SK-N-SH treated with all-trans-retinoic acid at 6 μM for 48 hours (cell line): ENCODE measurements at regions not wholly inside any gene's neighbourhood (a gene's known extent, or its start where the extent isn't known, plus 50 kb on each side); places are given as distances from the start of the nearest gene placed in this dataset.

Experiments
- ATAC-seq: fragments of 200-7000 bp; cut with Tn5 transposase; 3 replicates; pipeline ENCODE4 v1.9.1; 2020; ENCODE audit warnings: mild to moderate bottlenecking, moderate library complexity
- ARNTL ChIP-seq: fragments of 450-650 bp; formaldehyde crosslinking; IDR thresholded peaks from 2 replicates; pipeline ENCODE4 v1.5.0; 2020; ENCODE audit warnings: low read depth, mild to moderate bottlenecking, moderate library complexity, borderline replicate concordance
- BACH2 ChIP-seq: fragments of 250-450 bp; sonication (Bioruptor Pico); IDR thresholded peaks from 2 replicates; pipeline ENCODE4 v1.9.0; 2021; ENCODE audit warnings: mild to moderate bottlenecking, borderline replicate concordance
- CREB5 ChIP-seq: fragments of 250-450 bp; sonication (Bioruptor Pico); IDR thresholded peaks from 2 replicates; pipeline ENCODE4 v1.5.1; 2020; ENCODE audit warnings: low read depth, mild to moderate bottlenecking, moderate library complexity
- CSDC2 ChIP-seq: fragments of 250-450 bp; sonication (Bioruptor Pico); IDR thresholded peaks from 2 replicates; pipeline ENCODE4 v1.5.0; 2020; ENCODE audit warnings: mild to moderate bottlenecking, moderate library complexity
- GLIS3 ChIP-seq: fragments of 250-450 bp; sonication (Bioruptor Pico); IDR thresholded peaks from 2 replicates; pipeline ENCODE4 v1.5.0; 2020; ENCODE audit warnings: mild to moderate bottlenecking, moderate library complexity
- OSR1 ChIP-seq: fragments of 250-450 bp; sonication (Bioruptor Pico); IDR thresholded peaks from 2 replicates; pipeline ENCODE4 v1.8.0; 2022; ENCODE audit warnings: moderate library complexity, mild to moderate bottlenecking, inconsistent platforms
- POU6F1 ChIP-seq: fragments of 250-450 bp; sonication (Bioruptor Pico); IDR thresholded peaks from 2 replicates; pipeline ENCODE4 v1.8.0; 2021; ENCODE audit warnings: low read depth, mild to moderate bottlenecking, moderate library complexity, borderline replicate concordance
- PPARA ChIP-seq: fragments of 250-450 bp; sonication (Bioruptor Pico); IDR thresholded peaks from 2 replicates; pipeline ENCODE4 v1.5.0; 2020; ENCODE audit warnings: mild to moderate bottlenecking, borderline replicate concordance
- SNAI2 ChIP-seq: fragments of 250-450 bp; sonication (Bioruptor Pico); IDR thresholded peaks from 2 replicates; pipeline ENCODE4 v1.5.0; 2020; ENCODE audit warnings: mild to moderate bottlenecking, moderate library complexity
- TCF4 ChIP-seq: fragments of 250-450 bp; sonication (Bioruptor Pico); IDR thresholded peaks from 2 replicates; pipeline ENCODE4 v1.8.0; 2021; ENCODE audit warnings: mild to moderate bottlenecking, moderate library complexity, borderline replicate concordance
- TOX ChIP-seq: fragments of 250-450 bp; sonication (Bioruptor Pico); IDR thresholded peaks from 2 replicates; pipeline ENCODE4 v1.8.0; 2021; ENCODE audit warnings: mild to moderate bottlenecking, moderate library complexity, borderline replicate concordance
- TSHZ2 ChIP-seq: fragments of 250-450 bp; sonication (Bioruptor Pico); IDR thresholded peaks from 2 replicates; pipeline ENCODE4 v1.5.0; 2020; ENCODE audit warnings: mild to moderate bottlenecking, moderate library complexity
- ZC3H10 ChIP-seq: fragments of 250-450 bp; sonication (Bioruptor Pico); IDR thresholded peaks from 2 replicates; pipeline ENCODE4 v1.5.1; 2021; ENCODE audit warnings: mild to moderate bottlenecking, moderate library complexity
- ZFP3 ChIP-seq: fragments of 250-450 bp; sonication (Bioruptor Pico); IDR thresholded peaks from 2 replicates; pipeline ENCODE4 v1.5.0; 2020; ENCODE audit warnings: mild to moderate bottlenecking, moderate library complexity
- ZFP30 ChIP-seq: fragments of 450-650 bp; formaldehyde crosslinking; IDR thresholded peaks from 2 replicates; pipeline ENCODE4 v1.5.0; 2022; ENCODE audit warnings: mild to moderate bottlenecking, moderate library complexity
- ZNF565 ChIP-seq: fragments of 450-650 bp; formaldehyde crosslinking; conservative IDR thresholded peaks from 2 replicates; pipeline ENCODE4 v1.5.0; 2020; ENCODE audit warnings: low read depth, mild to moderate bottlenecking, moderate library complexity
- ZNF70 ChIP-seq: fragments of 450-650 bp; formaldehyde crosslinking; IDR thresholded peaks from 2 replicates; pipeline ENCODE4 v1.5.0; 2020; ENCODE audit warnings: mild to moderate bottlenecking, moderate library complexity
- ZNF8 ChIP-seq: fragments of 450-650 bp; formaldehyde crosslinking; IDR thresholded peaks from 2 replicates; pipeline ENCODE4 v1.5.0; 2020; ENCODE audit warnings: mild to moderate bottlenecking, moderate library complexity

GRCh38 chr17:69757688-69758430, 317.2 kb upstream of the KCNJ16 start:
- ATAC-seq = no peak
- TF ChIP-seq ZNF70 (CRISPR knock-in tag) = no peak
- no peak for TF ChIP-seq SNAI2
- TF ChIP-seq ZNF8 (CRISPR knock-in tag) = no peak
- TF ChIP-seq, all 23 proteins: peak for 0

GRCh38 chr17:69760562-69760961, 314.5 kb upstream of the KCNJ16 start:
- no peak for ATAC-seq
- TF ChIP-seq ZNF565 (CRISPR knock-in tag) (no peak), SNAI2 (no peak), TOX (CRISPR knock-in tag) (no peak), POU6F1 (CRISPR knock-in tag) (no peak)

GRCh38 chr17:69761011-69761410, 314.0 kb upstream of the KCNJ16 start:
- TF ChIP-seq POU6F1 (CRISPR knock-in tag) (no peak), OSR1 (CRISPR knock-in tag) (no peak), TCF4 (CRISPR knock-in tag) (no peak), ZFP30 (CRISPR knock-in tag) (no peak), SNAI2 (no peak), GLIS3 (CRISPR knock-in tag) (no peak), TSHZ2 (CRISPR knock-in tag) (no peak), CREB5 (no peak), ZC3H10 (CRISPR knock-in tag) (no peak), ZNF565 (CRISPR knock-in tag) (no peak), ZFP3 (no peak)
- no peak for ATAC-seq

GRCh38 chr17:69761767-69762321, 313.2 kb upstream of the KCNJ16 start:
- peak; percentile 90 for ATAC-seq
- no peak for TF ChIP-seq ZFP3
- no peak for TF ChIP-seq ARNTL (CRISPR knock-in tag)
- no peak for TF ChIP-seq TOX (CRISPR knock-in tag)
- TF ChIP-seq CSDC2 (CRISPR knock-in tag) = no peak
- no peak for TF ChIP-seq GLIS3 (CRISPR knock-in tag)
- no peak for TF ChIP-seq POU6F1 (CRISPR knock-in tag)
- TF ChIP-seq ZNF70 (CRISPR knock-in tag) = no peak
- no peak for TF ChIP-seq PPARA
- TF ChIP-seq ZFP30 (CRISPR knock-in tag) = no peak
- TF ChIP-seq BACH2 (CRISPR knock-in tag) = no peak
